ENCODE measurements at regions not wholly inside any gene's neighbourhood (a gene's known extent, or its start where the extent isn't known, plus 50 kb on each side); places are given as distances from the start of the nearest gene placed in this dataset.

DNA sequence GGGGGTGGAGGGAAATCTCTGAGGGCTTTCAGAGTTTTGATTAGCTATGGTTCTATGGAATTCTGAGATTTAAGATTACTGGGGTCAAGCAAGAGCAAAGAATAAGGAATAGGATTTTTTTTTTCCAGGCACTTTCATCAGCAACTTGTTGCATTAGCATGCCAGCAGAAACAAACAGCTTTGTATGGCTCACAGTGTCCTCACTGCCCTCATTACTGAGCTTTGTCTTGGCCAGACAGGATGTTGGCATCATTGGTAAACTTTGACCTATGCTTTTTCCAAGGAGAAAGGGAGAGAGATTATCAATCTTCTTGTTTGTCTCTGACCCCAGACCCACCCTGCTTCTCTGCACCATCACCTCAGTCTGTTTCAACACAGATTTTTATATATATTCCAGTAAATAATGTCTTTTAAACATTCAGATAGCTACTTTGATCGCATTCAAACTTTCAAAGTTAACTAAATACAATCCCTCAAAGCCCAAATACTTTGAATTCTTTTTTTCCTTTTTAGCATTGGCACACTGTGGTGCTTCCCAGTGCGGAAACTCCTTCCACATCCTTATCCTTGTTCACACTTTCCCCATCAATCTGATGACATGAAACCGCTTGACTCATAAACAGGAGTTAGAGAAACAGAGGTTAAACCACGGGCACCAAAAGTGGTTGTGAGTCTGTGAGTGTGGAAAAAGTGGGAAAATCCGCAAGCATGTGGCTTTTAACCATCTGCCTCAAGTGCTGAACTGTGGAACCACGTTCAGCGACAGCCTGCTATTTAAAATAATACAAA is 282.2 kb upstream of the FAR2 start:
- Mint-ChIP-seq H3K9me3 (peaks cover 5% of the 10 kb centered on the region), H3K4me1 (no peaks in the 10 kb centered on the region), H3K27ac (no peak overlapping the region), H3K4me3 (no peak overlapping the region), H3K36me3 (no peaks in the 10 kb centered on the region)
- no peak for ATAC-seq
- no peak for DNase-seq (ENCODE audit: low spot score in 2 of 2)

DNA sequence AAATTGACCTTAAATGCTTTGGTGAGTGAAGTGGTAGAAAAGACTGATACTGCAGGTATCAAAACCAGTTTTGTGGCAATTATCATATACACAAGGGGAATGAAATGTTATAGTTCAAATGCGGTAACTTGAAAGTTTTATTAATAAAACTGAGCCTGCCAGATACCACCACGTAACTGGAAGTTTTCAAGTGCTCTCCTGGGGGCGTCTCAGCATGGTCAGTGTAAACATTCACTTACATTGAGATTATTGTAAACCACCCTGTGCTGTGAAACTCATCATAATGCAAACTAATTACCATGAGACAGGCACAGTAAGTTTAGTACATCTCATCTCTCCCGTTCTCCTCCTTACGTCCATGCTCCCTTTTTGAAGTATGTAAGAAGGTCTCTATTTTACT is 280.7 kb upstream of the FAR2 start:
- Mint-ChIP-seq H3K9me3 (peaks cover 5% of the 10 kb centered on the region), H3K27ac (no peak overlapping the region), H3K4me1 (no peaks in the 10 kb centered on the region), H3K4me3 (no peak overlapping the region), H3K36me3 (no peaks in the 10 kb centered on the region)
- ATAC-seq (no peak), DNase-seq (ENCODE audit: low spot score in 2 of 2) (no peak)

DNA sequence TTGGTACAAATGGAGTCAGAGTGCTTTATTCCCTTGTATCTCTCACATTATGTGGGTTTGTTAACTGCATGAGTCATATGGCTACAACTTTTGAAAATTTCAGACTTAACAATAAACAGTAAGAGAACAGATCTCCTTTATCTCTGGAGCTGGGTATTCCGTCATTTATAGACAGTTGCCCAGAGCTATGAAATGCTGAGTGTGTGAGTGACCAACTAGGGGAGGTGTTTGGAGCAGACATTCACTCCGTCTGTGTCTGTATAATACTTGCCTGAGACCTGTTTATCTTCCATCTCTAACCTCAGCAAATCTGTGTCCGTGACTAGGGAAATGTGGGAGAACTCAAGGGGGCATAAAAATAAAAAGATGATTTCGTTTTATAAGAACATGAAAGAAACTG is 279.9 kb upstream of the FAR2 start:
- ATAC-seq (no peak), DNase-seq (ENCODE audit: low spot score in 2 of 2) (no peak)
- no peak overlapping the region for H3K27ac Mint-ChIP-seq
- peaks cover 1% of the 10 kb centered on the region for H3K9me3 Mint-ChIP-seq
- H3K4me1 Mint-ChIP-seq = no peaks in the 10 kb centered on the region
- no peak overlapping the region for H3K4me3 Mint-ChIP-seq
- no peaks in the 10 kb centered on the region for H3K36me3 Mint-ChIP-seq

DNA sequence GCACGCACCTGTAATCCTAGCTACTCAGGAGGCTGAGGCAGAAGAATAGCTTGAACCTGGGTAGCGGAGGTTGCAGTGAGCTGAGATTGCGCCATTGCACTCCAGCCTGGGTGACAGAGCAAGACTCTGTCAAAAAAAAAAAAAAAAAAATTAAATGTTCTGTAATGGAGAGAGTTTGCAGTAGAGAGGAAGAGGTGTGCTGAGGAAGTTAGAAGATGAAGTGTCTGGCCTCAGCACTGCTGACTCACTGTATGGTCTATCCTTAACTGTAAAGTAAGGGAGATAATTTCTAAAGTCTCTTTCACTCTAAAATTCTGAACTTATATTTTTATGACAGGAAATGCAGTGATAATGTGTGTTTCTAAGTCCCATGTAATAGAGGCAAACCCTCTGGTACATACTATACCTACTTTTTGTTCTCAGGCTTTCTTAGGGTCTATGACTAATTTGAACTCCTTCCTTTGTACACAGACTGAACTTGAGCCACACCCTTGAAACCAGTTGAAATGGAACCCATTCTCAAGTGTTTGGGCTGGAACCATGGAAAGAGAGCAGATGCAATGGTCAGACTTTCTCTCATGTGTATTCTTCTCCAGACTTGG is 278.1 kb upstream of the FAR2 start:
- DNase-seq (ENCODE audit: low spot score in 2 of 2) = no peak
- no peak overlapping the region for H3K4me3 Mint-ChIP-seq

DNA sequence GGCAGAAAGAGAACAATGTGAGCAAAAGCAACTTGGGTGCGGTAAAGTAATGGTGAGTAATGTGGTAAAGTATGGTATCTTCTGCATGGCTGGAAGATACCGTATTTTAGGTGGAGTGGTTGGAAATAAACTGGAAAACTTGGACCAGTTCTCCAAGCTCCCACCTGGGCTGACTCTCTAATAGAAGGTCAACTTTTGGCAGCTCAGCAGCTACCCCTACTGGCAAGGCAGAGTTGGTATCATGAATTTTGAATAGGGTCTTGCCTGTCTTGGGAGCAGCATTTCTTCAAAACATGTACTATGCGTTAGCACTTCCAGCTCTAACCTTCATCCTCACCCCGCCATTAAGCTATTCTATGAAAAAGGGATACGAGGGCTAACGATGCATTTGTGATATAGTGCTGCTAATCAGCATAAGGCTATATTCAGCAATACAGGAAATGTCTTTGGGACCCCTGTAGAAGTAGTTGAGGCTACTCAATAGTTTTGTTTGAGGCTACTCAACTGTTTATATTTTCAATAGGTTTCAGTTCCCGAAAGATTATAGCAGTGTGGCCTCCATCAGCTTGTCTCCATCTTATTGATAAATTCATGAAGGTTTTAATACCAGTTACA is 276.3 kb upstream of the FAR2 start:
- DNase-seq (ENCODE audit: low spot score in 2 of 2) = peak; percentile 5 to 55
- peak; percentile 34 for ATAC-seq
- Mint-ChIP-seq H3K9me3 (no peaks in the 10 kb centered on the region), H3K4me1 (no peaks in the 10 kb centered on the region), H3K4me3 (no peak overlapping the region), H3K27ac (no peak overlapping the region), H3K36me3 (no peaks in the 10 kb centered on the region)

More for the DNA sequence above, 278.1 kb upstream of the FAR2 start:
- H3K4me1 Mint-ChIP-seq = no peaks in the 10 kb centered on the region
- H3K9me3 Mint-ChIP-seq = no peaks in the 10 kb centered on the region
- H3K27ac Mint-ChIP-seq = no peak overlapping the region
- ATAC-seq = peak; percentile 37
- H3K36me3 Mint-ChIP-seq = no peaks in the 10 kb centered on the region

DNA sequence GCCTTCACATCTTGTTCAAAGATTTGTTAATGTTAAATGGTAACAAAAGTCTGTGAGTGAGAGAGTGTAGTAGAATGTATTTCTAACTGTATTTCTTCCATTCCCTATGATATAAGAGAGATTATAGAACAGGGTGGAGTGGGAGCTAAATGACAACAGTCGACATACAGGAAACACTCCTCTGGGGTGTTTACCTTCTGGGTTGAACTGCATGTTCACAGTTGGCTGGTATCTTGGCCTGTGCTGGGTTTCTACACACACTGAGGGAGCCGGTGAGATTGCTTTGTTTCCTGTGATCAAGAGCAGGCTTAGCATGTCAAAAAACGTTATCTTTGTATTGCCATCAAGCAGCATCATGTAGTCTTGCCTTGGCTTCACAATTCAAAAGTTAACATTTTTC is 274.3 kb upstream of the FAR2 start:
- Mint-ChIP-seq H3K4me1 (no peaks in the 10 kb centered on the region), H3K27ac (no peak overlapping the region), H3K36me3 (no peaks in the 10 kb centered on the region), H3K9me3 (no peaks in the 10 kb centered on the region), H3K4me3 (no peak overlapping the region)
- DNase-seq (ENCODE audit: low spot score in 2 of 2) (no peak), ATAC-seq (no peak)

DNA sequence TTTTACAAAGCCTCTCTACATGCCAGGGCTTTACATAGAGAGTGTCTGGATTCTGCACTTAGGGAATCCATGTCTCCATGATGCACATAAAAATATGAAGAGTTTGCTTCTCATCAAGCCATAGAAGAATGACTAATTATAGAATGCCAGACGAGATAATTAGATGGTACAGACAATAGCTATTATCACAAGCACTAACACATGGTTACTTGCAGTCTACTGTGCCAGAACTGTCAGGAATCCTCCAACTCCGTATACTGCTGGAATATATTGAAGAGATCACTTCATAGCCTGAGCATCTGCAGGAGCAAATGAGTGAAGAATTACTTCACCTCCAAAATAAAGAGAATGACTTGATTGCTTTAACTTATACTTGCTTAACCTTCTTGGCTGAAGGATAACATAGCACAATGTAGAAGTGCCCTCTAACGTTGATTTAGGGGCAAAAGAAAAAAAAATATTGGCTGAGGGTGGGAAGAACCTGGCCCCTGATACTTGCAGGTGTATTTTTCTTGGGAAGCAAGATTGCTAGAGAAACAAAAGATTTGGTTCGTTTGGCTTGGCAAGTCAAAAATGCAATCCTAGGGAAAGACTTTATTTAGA is 272.8 kb upstream of the FAR2 start:
- DNase-seq (ENCODE audit: low spot score in 2 of 2) (no peak), ATAC-seq (no peak)
- Mint-ChIP-seq H3K27ac (no peak overlapping the region), H3K4me1 (no peaks in the 10 kb centered on the region), H3K4me3 (no peak overlapping the region), H3K9me3 (no peaks in the 10 kb centered on the region), H3K36me3 (no peaks in the 10 kb centered on the region)

DNA sequence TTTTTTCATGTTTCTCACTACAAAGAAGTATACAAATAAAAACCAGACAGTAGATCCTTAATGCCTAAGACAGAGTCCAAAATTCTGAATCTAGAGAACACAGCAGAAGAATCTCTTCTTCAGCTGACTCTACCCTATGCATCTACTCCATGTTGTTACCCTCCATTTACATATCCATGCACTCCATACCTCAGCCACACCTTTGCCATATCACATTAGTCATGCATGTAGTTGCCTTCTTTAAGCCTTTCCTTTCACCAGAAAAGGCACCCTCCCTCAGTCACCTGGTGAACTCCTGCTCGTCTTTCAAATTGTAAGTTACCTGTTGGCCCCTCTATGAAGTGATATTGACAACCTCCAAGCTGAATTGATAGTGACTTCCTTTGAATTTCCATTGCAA is 271.2 kb upstream of the FAR2 start:
- ATAC-seq = no peak
- Mint-ChIP-seq H3K4me3 (no peak overlapping the region), H3K4me1 (no peaks in the 10 kb centered on the region), H3K9me3 (no peaks in the 10 kb centered on the region), H3K36me3 (no peaks in the 10 kb centered on the region), H3K27ac (no peak overlapping the region)
- DNase-seq (ENCODE audit: low spot score in 2 of 2) = no peak

DNA sequence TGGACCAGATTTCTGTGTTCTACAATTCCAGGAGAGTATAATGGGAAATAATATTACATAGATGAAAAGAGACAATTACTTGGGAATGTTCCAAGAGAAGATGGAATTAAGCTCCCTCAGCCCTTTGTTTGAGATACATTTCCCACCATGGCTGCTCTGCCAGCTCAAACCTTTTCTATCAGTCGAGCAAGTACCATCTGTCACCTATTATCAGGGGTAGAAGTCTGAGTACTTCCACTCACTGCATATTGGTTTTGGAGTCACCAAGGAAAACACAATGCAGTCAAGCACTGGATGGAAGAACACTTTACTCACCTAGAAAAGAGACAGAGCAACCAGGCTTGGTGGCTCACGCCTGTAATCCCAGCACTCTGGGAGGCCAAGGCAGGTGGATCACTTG is 270.4 kb upstream of the FAR2 start:
- ATAC-seq (no peak), DNase-seq (ENCODE audit: low spot score in 2 of 2) (no peak)
- H3K4me1 Mint-ChIP-seq = no peaks in the 10 kb centered on the region
- no peaks in the 10 kb centered on the region for H3K36me3 Mint-ChIP-seq
- no peak overlapping the region for H3K4me3 Mint-ChIP-seq
- no peaks in the 10 kb centered on the region for H3K9me3 Mint-ChIP-seq
- no peak overlapping the region for H3K27ac Mint-ChIP-seq

DNA sequence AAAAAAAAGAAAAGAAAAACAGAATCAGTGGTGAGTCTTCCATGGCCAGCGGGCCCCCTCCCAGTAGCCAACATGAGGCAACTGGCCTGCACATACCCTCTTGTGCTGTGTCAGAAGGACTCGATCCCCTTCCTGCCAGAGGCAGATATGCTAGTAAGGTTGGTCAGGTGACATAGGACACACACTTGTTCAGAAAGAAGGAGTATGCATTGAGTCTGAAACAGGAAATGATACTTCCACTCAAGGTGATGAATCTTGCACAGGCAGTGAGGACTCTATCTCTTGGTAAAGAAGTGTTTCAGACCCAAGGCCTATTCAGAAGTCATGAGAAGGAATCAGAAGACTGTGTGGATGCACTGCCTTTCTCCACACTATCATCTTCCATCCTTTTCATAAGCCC is 269.7 kb upstream of the FAR2 start:
- Mint-ChIP-seq H3K36me3 (no peaks in the 10 kb centered on the region), H3K4me1 (no peaks in the 10 kb centered on the region), H3K9me3 (no peaks in the 10 kb centered on the region), H3K4me3 (no peak overlapping the region), H3K27ac (no peak overlapping the region)
- no peak for ATAC-seq
- DNase-seq (ENCODE audit: low spot score in 2 of 2) = no peak

DNA sequence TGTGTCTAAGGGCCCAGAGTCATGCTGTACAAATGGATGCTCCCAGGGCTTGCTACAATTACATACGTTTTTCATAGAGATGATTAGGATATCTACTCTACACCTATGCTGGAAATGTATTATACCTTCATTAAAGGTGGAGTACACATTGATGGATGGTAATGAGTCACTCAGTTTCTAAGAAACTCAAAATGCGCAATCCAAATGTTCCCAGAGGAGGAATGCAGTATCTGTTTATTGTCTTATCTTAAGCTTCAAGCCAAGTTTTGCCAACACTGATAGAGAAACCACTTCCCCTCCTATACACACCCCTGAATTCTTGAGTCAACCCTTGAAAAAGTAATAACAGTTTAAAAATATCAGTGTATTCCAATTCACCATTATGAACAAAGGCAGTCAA is 266.6 kb upstream of the FAR2 start:
- ATAC-seq (no peak), DNase-seq (ENCODE audit: low spot score in 2 of 2) (no peak)
- Mint-ChIP-seq H3K27ac (no peak overlapping the region), H3K4me3 (no peak overlapping the region), H3K36me3 (no peaks in the 10 kb centered on the region), H3K9me3 (no peaks in the 10 kb centered on the region), H3K4me1 (no peaks in the 10 kb centered on the region)

DNA sequence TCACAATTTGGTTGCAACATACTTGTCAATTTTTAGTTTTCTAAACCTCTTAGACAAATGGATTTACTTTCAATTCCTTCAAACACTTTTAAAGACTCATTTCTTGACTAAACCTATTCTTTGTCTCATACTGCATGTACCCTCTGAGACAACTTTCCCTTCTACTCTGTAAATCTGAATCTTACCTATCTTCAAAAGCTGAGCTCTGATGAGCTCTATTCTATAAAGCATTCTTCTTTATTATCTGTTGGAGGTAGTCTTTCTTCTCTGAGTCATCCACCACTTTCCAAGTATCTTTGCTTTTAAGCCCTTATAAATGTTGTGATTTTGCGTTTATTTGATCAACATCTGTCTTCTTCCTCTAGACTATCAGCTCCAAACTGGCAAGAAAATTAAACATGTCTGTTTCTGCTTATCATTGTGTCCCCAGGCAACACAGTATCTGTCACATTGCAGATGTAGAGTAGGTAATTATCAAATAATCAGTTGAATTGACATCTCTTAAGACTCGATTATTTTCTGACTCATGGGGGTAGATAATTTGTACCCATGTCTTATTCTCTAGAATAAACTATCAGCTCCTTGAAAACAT is 265.6 kb upstream of the FAR2 start:
- H3K9me3 Mint-ChIP-seq = no peaks in the 10 kb centered on the region
- DNase-seq (ENCODE audit: low spot score in 2 of 2) (no peak), ATAC-seq (no peak)
- no peaks in the 10 kb centered on the region for H3K36me3 Mint-ChIP-seq
- H3K4me3 Mint-ChIP-seq = no peak overlapping the region
- H3K4me1 Mint-ChIP-seq = no peaks in the 10 kb centered on the region
- H3K27ac Mint-ChIP-seq = no peak overlapping the region

DNA sequence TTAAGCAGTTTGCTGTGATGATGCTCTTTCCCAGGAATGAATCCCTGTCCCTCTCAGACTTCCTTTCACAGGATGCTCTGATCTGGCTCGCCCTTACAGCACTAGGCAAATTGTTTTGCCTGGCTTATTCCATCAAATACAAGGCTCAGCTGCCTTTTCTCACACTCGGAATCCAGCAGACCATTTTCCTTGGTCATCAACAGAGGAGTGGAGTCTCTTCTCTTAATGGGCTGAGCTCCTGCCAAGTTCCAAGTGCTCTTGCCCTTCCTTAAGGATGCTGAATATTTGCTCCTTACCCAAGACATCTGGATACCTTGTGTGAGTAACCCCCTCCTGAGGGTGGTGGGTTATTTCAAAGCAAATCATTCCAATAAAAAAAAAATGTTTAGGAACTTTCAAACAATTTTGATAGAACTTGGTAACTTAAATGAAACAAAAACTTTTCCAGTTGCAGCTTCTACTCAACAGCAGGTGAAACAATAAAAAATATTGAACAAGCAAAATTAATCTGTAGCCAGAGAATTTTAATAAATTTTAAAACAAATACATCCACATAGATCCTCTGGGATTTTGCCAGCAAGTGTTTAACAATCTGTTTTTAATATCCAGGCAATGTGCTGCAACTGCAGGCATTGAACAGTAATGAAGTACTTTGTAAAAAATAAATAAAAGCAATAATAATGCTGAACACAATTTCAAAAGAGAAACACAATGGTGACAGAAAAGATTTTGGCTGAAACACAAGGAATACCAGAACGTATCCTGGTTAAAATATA is 264.0 kb upstream of the FAR2 start:
- DNase-seq (ENCODE audit: low spot score in 2 of 2) (no peak), ATAC-seq (no peak)
- Mint-ChIP-seq H3K27ac (no peak overlapping the region), H3K9me3 (no peaks in the 10 kb centered on the region), H3K4me3 (no peak overlapping the region), H3K4me1 (no peaks in the 10 kb centered on the region), H3K36me3 (no peaks in the 10 kb centered on the region)

DNA sequence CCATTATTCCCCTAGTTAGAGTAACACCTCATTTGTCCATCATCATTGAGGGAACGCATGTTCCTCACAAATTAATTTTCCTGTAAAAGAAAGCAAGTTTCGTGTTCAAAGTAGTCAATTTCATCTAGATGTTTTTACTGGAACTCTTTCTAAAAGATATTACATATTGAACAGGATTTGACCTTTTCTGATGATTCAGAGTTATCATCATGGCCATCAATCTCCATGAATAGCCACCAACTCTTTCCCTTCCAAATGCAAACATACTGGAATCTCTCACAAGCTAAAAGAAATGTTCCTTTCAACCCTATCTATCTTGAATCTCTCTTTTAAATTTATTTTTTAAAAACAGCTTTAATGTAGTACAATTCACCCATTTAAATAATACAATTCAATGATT is 263.1 kb upstream of the FAR2 start:
- no peaks in the 10 kb centered on the region for H3K36me3 Mint-ChIP-seq

DNA sequence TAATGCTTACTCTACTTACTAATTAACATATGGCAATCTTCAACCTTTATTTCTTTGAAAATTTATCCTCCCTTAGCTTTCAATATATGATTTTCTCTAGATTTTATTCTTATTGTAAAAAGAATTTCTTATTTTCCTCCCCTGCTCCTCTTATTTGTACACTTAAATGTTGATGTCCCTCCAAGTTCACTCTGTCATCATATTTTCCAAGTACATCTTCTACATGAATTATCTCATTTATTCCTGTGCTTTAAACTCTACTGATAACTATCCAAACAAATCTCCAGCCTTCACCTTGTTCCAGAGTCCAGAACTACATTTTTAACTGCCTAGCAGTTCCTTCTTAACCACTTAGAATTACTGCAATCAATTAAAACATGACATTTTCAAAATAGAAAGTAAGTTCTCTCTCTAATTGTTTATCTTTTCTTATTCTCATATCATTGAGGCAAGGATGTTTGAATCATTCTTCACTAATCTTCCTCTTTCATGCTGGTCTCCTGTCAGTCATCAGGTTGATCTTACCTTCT is 261.6 kb upstream of the FAR2 start:
- no peak overlapping the region for H3K27ac Mint-ChIP-seq
- DNase-seq (ENCODE audit: low spot score in 2 of 2) = no peak
- H3K9me3 Mint-ChIP-seq = no peaks in the 10 kb centered on the region
- no peak for ATAC-seq
- no peaks in the 10 kb centered on the region for H3K4me1 Mint-ChIP-seq
- no peaks in the 10 kb centered on the region for H3K36me3 Mint-ChIP-seq
- no peak overlapping the region for H3K4me3 Mint-ChIP-seq

More for the DNA sequence above, 263.1 kb upstream of the FAR2 start:
- Mint-ChIP-seq H3K27ac (no peak overlapping the region), H3K9me3 (no peaks in the 10 kb centered on the region), H3K4me1 (no peaks in the 10 kb centered on the region), H3K4me3 (no peak overlapping the region)
- ATAC-seq = no peak
- DNase-seq (ENCODE audit: low spot score in 2 of 2) = no peak

All from stimulated activated effector memory CD8-positive, alpha-beta T cell treated with anti-CD3 and anti-CD28 coated beads, Interleukin-12 subunit alpha, Interleukin-12 subunit beta, amount 100 ng/mL, for 72 hours (primary cell).